AG04450 (cell line): ENCODE measurements at regions not wholly inside any gene's neighbourhood (a gene's known extent, or its start where the extent isn't known, plus 50 kb on each side); places are given as distances from the start of the nearest gene placed in this dataset.

Experiments used
- CTCF ChIA-PET: fragments of 300-600, 350-600 bp; formaldehyde crosslinking; extraction: SDS; loops from one replicate; lab custom pipeline; 2022; ENCODE audit warnings: antibody characterized with exemption, inconsistent platforms; lab: Charles Lee
- POLR2A ChIA-PET: fragments of 350-600 bp; formaldehyde crosslinking; extraction: SDS; loops from one replicate; lab custom pipeline; 2021; ENCODE audit warnings: antibody characterized with exemption, inconsistent platforms; lab: Yijun Ruan, JAX
- DNase-seq: peaks from one replicate; pipeline ENCODE4 v3.0.0-alpha.2; 2011; ENCODE audit warnings: low read depth, low spot score
- H3K27ac ChIP-seq: one replicate; pipeline ENCODE4 v1.5.1; 2012; ENCODE audit warnings: low read depth, low read length, control low read depth
- H3K27me3 ChIP-seq: one replicate; pipeline ENCODE4 v1.6.0; 2012; ENCODE audit warnings: low read length; ENCODE audit not compliant: control insufficient read depth, insufficient read depth
- H3K4me3 ChIP-seq: 2 replicates; pipeline ENCODE4 v1.5.1; 2011; ENCODE audit warnings: mild to moderate bottlenecking, low read depth, low read length, control low read depth
- H3K9me3 ChIP-seq: 2 replicates; pipeline ENCODE4 v1.5.1; 2012; ENCODE audit warnings: low read length; ENCODE audit not compliant: control insufficient read depth, insufficient read depth
- CTCF ChIP-seq: IDR thresholded peaks from 2 replicates; pipeline ENCODE4 v1.5.1; 2011; ENCODE audit warnings: low read depth, low read length, control low read depth, inconsistent platforms

- Histone ChIP-seq H3K4me3 (no peak overlapping the region), H3K9me3 (peaks cover 1% of the 10 kb centered on the region; the same call in 1 of the 2 replicates), H3K27me3 (no peaks in the 10 kb centered on the region), H3K27ac (no peak overlapping the region)
- POLR2A ChIA-PET = interaction anchor here (1.5 kb wide), 1 partner anchor 281 kb away, joined by 3 read pairs; no protein-coding TSS in a partner anchor
- no peak for TF ChIP-seq CTCF
- no peak for DNase-seq
- CTCF ChIA-PET = interaction anchor here (1.3 kb wide), 1 partner anchor 491 kb away, joined by 6 read pairs; no protein-coding TSS in a partner anchor
Observed at GRCh38 chr11:28838741-28839140, 730.6 kb downstream of the METTL15 start.

GRCh38 chr11:28837599-28837998 lies 729.4 kb downstream of the METTL15 start:
- ChIA-PET POLR2A (interaction anchor here (1.0 kb wide), 1 partner anchor 1137 kb away, joined by 3 read pairs; the partner anchor contains the start of gene BDNF), CTCF (interaction anchor here (0.5 to 1.3 kb wide), 2 partner anchors 492 to 595 kb away, joined by 3 to 6 read pairs; no protein-coding TSS in a partner anchor)
- TF ChIP-seq CTCF = no peak
- H3K27ac ChIP-seq = no peak overlapping the region
- no peaks in the 10 kb centered on the region; the same call in 1 of the 2 replicates for H3K9me3 ChIP-seq
- DNase-seq = no peak
- no peak overlapping the region for H3K4me3 ChIP-seq
- no peaks in the 10 kb centered on the region for H3K27me3 ChIP-seq

- Histone ChIP-seq H3K9me3 (no peaks in the 10 kb centered on the region; the same call in 1 of the 2 replicates), H3K4me3 (no peak overlapping the region), H3K27ac (peak overlapping the region; percentile 93), H3K27me3 (no peaks in the 10 kb centered on the region)
- ChIA-PET CTCF (interaction anchor here (0.6 to 0.9 kb wide), 2 partner anchors 321 to 323 kb away, joined by 3 read pairs; no protein-coding TSS in a partner anchor), POLR2A (interaction anchor here (0.5 to 1.5 kb wide), 7 partner anchors 78 to 1136 kb away, joined by 3 to 5 read pairs (median 3); partner anchors contain the start of gene BDNF)
- no peak for TF ChIP-seq CTCF
- DNase-seq = peak; percentile 89
Observed at GRCh38 chr11:28836285-28837081, 728.3 kb downstream of the METTL15 start.

- no peak for TF ChIP-seq CTCF
- ChIA-PET CTCF (interaction anchor here (0.6 kb wide), 1 partner anchor 322 kb away, joined by 3 read pairs; no protein-coding TSS in a partner anchor), POLR2A (interaction anchor here (0.8 to 1.5 kb wide), 6 partner anchors 78 to 486 kb away, joined by 3 to 5 read pairs (median 3); no protein-coding TSS in a partner anchor)
- no peak for DNase-seq
- H3K4me3 ChIP-seq = no peak overlapping the region
- no peaks in the 10 kb centered on the region for H3K9me3 ChIP-seq
- H3K27ac ChIP-seq = peak overlapping the region; percentile 93
- H3K27me3 ChIP-seq = no peaks in the 10 kb centered on the region
Observed at GRCh38 chr11:28835790-28836189, 727.6 kb downstream of the METTL15 start.
